H1 (cell line): ENCODE measurements at regions not wholly inside any gene's neighbourhood (a gene's known extent, or its start where the extent isn't known, plus 50 kb on each side); places are given as distances from the start of the nearest gene placed in this dataset.

Source experiments
- CTCF ChIA-PET: fragments of 300-600 bp; sonication (Branson Sonifier 250); formaldehyde crosslinking; loops from one replicate; lab custom pipeline; 2021; ENCODE audit not compliant: partially characterized antibody; lab: Charles Lee
- POLR2A ChIA-PET: fragments of 300-600 bp; sonication (Branson Sonifier 250); formaldehyde crosslinking; loops from one replicate; lab custom pipeline; 2021; ENCODE audit warnings: inconsistent platforms; ENCODE audit not compliant: partially characterized antibody; lab: Charles Lee
- DNase-seq, 2 experiments: peaks; one replicate each; pipeline versions ENCODE4 v3.0.0 to v3.0.0-alpha.2; 2010 to 2022; ENCODE audit warnings: low spot score in 2 of 2, low read depth in 1 of 2, mixed read lengths in 1 of 2
- FAIRE-seq: peaks from 2 replicates; lab custom pipeline; 2011; peaks lifted over from hg19 to GRCh38; lab: Jason Lieb, UNC
- H2AFZ ChIP-seq: 2 replicates; pipeline ENCODE4 v1.8.1; 2012; ENCODE audit warnings: low read length, inconsistent platforms
- H2AK5ac ChIP-seq: 2 replicates; pipeline ENCODE4 v1.6.1; 2013; ENCODE audit warnings: low read depth, low read length
- H2BK120ac ChIP-seq: replicated peaks from 2 replicates; pipeline ENCODE3; 2013; ENCODE audit warnings: low read depth, low read length, inconsistent platforms
- H2BK12ac ChIP-seq: 2 replicates; pipeline ENCODE4 v1.6.1; 2013; ENCODE audit warnings: low read depth, low read length
- H2BK15ac ChIP-seq: 2 replicates; pipeline ENCODE4 v1.6.1; 2013; ENCODE audit warnings: low read length
- H2BK20ac ChIP-seq: 2 replicates; pipeline ENCODE4 v1.6.1; 2013; ENCODE audit warnings: low read length
- H2BK5ac ChIP-seq: 2 replicates; pipeline ENCODE4 v1.6.1; 2013; ENCODE audit warnings: low read depth, low read length
- H3K14ac ChIP-seq: 2 replicates; pipeline ENCODE4 v1.6.1; 2013; ENCODE audit warnings: inconsistent platforms; ENCODE audit not compliant: insufficient read length
- H3K18ac ChIP-seq: 2 replicates; pipeline ENCODE4 v1.6.1; 2013; ENCODE audit warnings: low read length; ENCODE audit errors: extremely low read depth
- H3K23ac ChIP-seq: 2 replicates; pipeline ENCODE4 v1.6.1; 2013; ENCODE audit warnings: inconsistent platforms; ENCODE audit not compliant: insufficient read length
- H3K23me2 ChIP-seq: 2 replicates; pipeline ENCODE4 v1.6.1; 2013; ENCODE audit warnings: low read depth, low read length
- H3K27ac ChIP-seq: 2 replicates; pipeline ENCODE4 v1.6.1; 2011; ENCODE audit warnings: low read depth, low read length, inconsistent platforms
- H3K27me3 ChIP-seq, 4 experiments: replicated peaks in 1 of 4; 1 replicate in 1 of 4; 2 replicates in 3 of 4; pipeline versions ENCODE4 v1.6.1 to v1.8.1; 2011 to 2013; ENCODE audit warnings: low read length in 3 of 4, mild to moderate bottlenecking in 3 of 4, inconsistent platforms in 2 of 4, mixed read lengths in 2 of 4, moderate library complexity in 1 of 4; ENCODE audit not compliant: control insufficient read depth in 3 of 4, insufficient read depth in 3 of 4; ENCODE audit errors: extremely low read depth in 1 of 4
- H3K36me3 ChIP-seq, 4 experiments: 2 replicates each; pipeline versions ENCODE4 v1.6.1 to v1.8.1; 2011 to 2013; ENCODE audit warnings: mild to moderate bottlenecking in 4 of 4, low read length in 3 of 4, moderate library complexity in 2 of 4, control low read depth in 1 of 4, inconsistent platforms in 1 of 4; ENCODE audit not compliant: insufficient read depth in 4 of 4, control insufficient read depth in 2 of 4
- H3K4ac ChIP-seq: replicated peaks from 2 replicates; pipeline ENCODE3; 2013; ENCODE audit warnings: low read length, low read depth, mixed read lengths, inconsistent platforms; ENCODE audit not compliant: insufficient read length
- H3K4me1 ChIP-seq, 4 experiments: replicated peaks in 1 of 4; 1 replicate in 1 of 4; 2 replicates in 3 of 4; pipeline versions ENCODE4 v1.6.1 to v1.8.1; 2011 to 2013; ENCODE audit warnings: low read length in 3 of 4, inconsistent platforms in 2 of 4, mixed read lengths in 1 of 4; ENCODE audit not compliant: insufficient read depth in 4 of 4, control insufficient read depth in 3 of 4
- H3K4me2 ChIP-seq, 2 experiments: 2 replicates each; pipeline versions ENCODE4 v1.6.1 to v1.8.1; 2011 to 2013; ENCODE audit warnings: low read depth in 2 of 2, low read length in 2 of 2, control low read depth in 1 of 2, inconsistent platforms in 1 of 2, mild to moderate bottlenecking in 1 of 2; ENCODE audit not compliant: insufficient read depth in 1 of 2
- H3K4me3 ChIP-seq, 4 experiments: fragments of 200-600, 300-600 bp in 1 of 4; sonication (generic), shearing (Covaris generic), sonication (Bioruptor Twin) in 1 of 4; 2 replicates each; pipeline versions ENCODE4 v1.5.1 to v1.8.1; 2011 to 2016; ENCODE audit warnings: low read length in 4 of 4, low read depth in 3 of 4, control low read depth in 2 of 4, inconsistent platforms in 2 of 4, mild to moderate bottlenecking in 2 of 4, mixed read lengths in 1 of 4, moderate library complexity in 1 of 4; ENCODE audit not compliant: insufficient read depth in 2 of 4; ENCODE audit errors: extremely low read depth in 1 of 4
- H3K56ac ChIP-seq: replicated peaks from 2 replicates; pipeline ENCODE3; 2013; ENCODE audit warnings: low read depth, mild to moderate bottlenecking, mixed read lengths, low read length, inconsistent platforms; ENCODE audit not compliant: insufficient read length
- H3K79me1 ChIP-seq: 2 replicates; pipeline ENCODE4 v1.6.1; 2013; ENCODE audit warnings: low read depth, low read length, control low read depth
- H3K79me2 ChIP-seq, 2 experiments: 2 replicates each; pipeline versions ENCODE4 v1.6.1 to v1.8.1; 2012 to 2013; ENCODE audit warnings: low read length in 2 of 2, mild to moderate bottlenecking in 2 of 2, inconsistent platforms in 1 of 2; ENCODE audit not compliant: insufficient read depth in 2 of 2, control insufficient read depth in 1 of 2
- H3K9ac ChIP-seq, 4 experiments: replicated peaks in 1 of 4; 1 replicate in 1 of 4; 2 replicates in 3 of 4; pipeline versions ENCODE4 v1.6.1 to v1.8.1; 2011 to 2013; ENCODE audit warnings: low read depth in 3 of 4, low read length in 3 of 4, control low read depth in 2 of 4, mild to moderate bottlenecking in 2 of 4, moderate library complexity in 2 of 4, inconsistent platforms in 1 of 4; ENCODE audit errors: extremely low read depth in 1 of 4
- H3K9me3 ChIP-seq, 2 experiments: 2 replicates each; pipeline versions ENCODE4 v1.6.1 to v1.8.1; 2012 to 2013; ENCODE audit warnings: mild to moderate bottlenecking in 2 of 2, moderate library complexity in 2 of 2, control low read depth in 1 of 2, inconsistent platforms in 1 of 2, low read depth in 1 of 2, low read length in 1 of 2, mixed read lengths in 1 of 2; ENCODE audit not compliant: insufficient read depth in 2 of 2
- H4K20me1 ChIP-seq, 2 experiments: replicated peaks in 1 of 2; 2 replicates each; pipeline versions ENCODE3 to v1.8.1; 2011 to 2013; ENCODE audit warnings: inconsistent platforms in 2 of 2, low read length in 2 of 2, mild to moderate bottlenecking in 1 of 2; ENCODE audit not compliant: insufficient read depth in 2 of 2, control insufficient read depth in 1 of 2
- H4K5ac ChIP-seq: 2 replicates; pipeline ENCODE4 v1.6.1; 2013; ENCODE audit warnings: low read length, low read depth, mixed read lengths, inconsistent platforms; ENCODE audit not compliant: insufficient read length
- H4K8ac ChIP-seq: 2 replicates; pipeline ENCODE4 v1.8.0; 2013; ENCODE audit warnings: mild to moderate bottlenecking, moderate library complexity, low read length, inconsistent platforms; ENCODE audit not compliant: insufficient read depth; ENCODE audit errors: extremely low read depth
- H4K91ac ChIP-seq: replicated peaks from 2 replicates; pipeline ENCODE3; 2013; ENCODE audit warnings: low read length, mixed read lengths, inconsistent platforms; ENCODE audit not compliant: insufficient read length
- NANOG ChIP-seq: IDR thresholded peaks from 2 replicates; pipeline ENCODE4 v1.6.1; 2011; ENCODE audit warnings: low read length, low read depth, mild to moderate bottlenecking, inconsistent platforms; ENCODE audit not compliant: insufficient read depth, poor library complexity, severe bottlenecking
- POU5F1 ChIP-seq: IDR thresholded peaks from 2 replicates; pipeline ENCODE4 v1.6.1; 2011; ENCODE audit warnings: low read depth, mild to moderate bottlenecking, low read length, moderate library complexity
- RBBP5 ChIP-seq: IDR thresholded peaks from 2 replicates; pipeline ENCODE4 v1.7.1; 2012; ENCODE audit warnings: low read depth, mild to moderate bottlenecking, inconsistent platforms, low read length, moderate library complexity, borderline replicate concordance
- TEAD4 ChIP-seq: IDR thresholded peaks from 2 replicates; pipeline ENCODE4 v1.6.1; 2012; ENCODE audit warnings: low read depth, low read length, inconsistent platforms, mixed read lengths
- WGBS, 2 experiments: shearing (Covaris generic) in 1 of 2; methylation state at CpG; one replicate each; pipeline versions ENCODE4 v1.1.6 to v1.1.7; 2013 to 2015; ENCODE audit warnings: low lambda C conversion rate in 2 of 2, mixed read lengths in 2 of 2, inconsistent platforms in 1 of 2, low coverage in 1 of 2, missing lambda C conversion rate in 1 of 2; ENCODE audit not compliant: insufficient replicate concordance in 2 of 2, insufficient coverage in 1 of 2, insufficient read length in 1 of 2; ENCODE audit errors: extremely low coverage in 1 of 2, missing lambda C conversion rate in 1 of 2; 5-methylcytosine and 5-hydroxymethylcytosine counted together

DNA sequence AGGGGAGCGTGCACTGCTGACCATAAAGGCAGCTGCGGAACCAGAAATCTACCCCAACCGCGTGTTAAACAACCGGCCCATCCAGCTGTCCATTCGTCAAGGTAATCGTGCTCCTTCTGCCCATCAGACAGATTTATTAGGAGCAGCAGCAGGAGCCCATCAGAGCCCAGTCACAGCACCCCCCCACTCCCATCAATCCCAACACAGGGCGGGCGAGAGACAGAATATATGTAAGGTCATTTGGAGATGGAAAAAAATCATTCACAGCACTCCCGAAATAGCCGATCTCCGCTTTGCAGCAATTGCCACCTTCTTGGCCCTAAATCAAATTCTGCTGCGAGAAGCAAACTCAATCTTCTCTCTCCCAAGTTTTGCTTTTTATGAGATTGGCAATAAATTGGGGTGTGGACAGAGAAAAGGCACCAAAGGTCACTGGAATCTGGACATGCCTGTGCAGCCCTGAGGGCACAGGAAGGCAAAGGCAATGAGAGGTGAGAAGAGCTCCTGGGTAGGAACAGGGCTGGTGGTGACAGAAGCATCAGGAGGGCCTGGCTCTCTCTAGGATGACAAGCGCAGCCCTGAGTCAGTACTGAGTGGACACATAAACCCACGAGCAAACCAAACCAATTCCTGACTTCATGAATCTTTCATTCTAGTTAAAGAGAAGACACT is 145.0 kb upstream of the ZMIZ1 start:
- Histone ChIP-seq H3K14ac (no peak overlapping the region), H2BK20ac (0 out of 2 replicates have a peak overlapping the region, but pooled peaks have one; percentile 57), H3K9ac (no peak overlapping the region), H2BK15ac (0 out of 2 replicates have a peak overlapping the region, but pooled peaks have one; percentile 16), H4K8ac (no peak overlapping the region), H2AK5ac (no peak overlapping the region), H3K23ac (no peak overlapping the region), H2BK12ac (0 out of 2 replicates have a peak overlapping the region, but pooled peaks have one; percentile 27), H4K20me1 (peaks cover 0 to 2% of the 10 kb centered on the region in 2 experiments), H3K18ac (0 out of 2 replicates have a peak overlapping the region, but pooled peaks have one; percentile 51), H3K4ac (no peak overlapping the region), H3K4me2 (peak overlapping the region in 1 of 2 experiments; percentile 32; a peak in 1 of 4 replicates), H3K36me3 (no peaks in the 10 kb centered on the region), H4K5ac (no peak overlapping the region), H2BK120ac (no peak overlapping the region), H3K79me2 (no peaks in the 10 kb centered on the region), H3K79me1 (no peaks in the 10 kb centered on the region), H3K4me1 (peaks cover 0 to 8% (median 4%) of the 10 kb centered on the region in 4 experiments; a peak in 4 of 7 replicates), H3K27me3 (no peaks in the 10 kb centered on the region; a peak in 1 of 7 replicates), H3K27ac (no peak overlapping the region), H3K23me2 (no peaks in the 10 kb centered on the region; the same call in 1 of the 2 replicates), H3K56ac (no peak overlapping the region), H3K4me3 (no peak overlapping the region), H2AFZ (peak overlapping the region; percentile 24), H4K91ac (no peak overlapping the region), H2BK5ac (peak overlapping the region; percentile 35; the same call in 1 of the 2 replicates), H3K9me3 (no peaks in the 10 kb centered on the region)
- ChIA-PET CTCF (interaction anchor here (1.2 to 2.0 kb wide), 2 partner anchors 30 to 61 kb away, joined by 3 to 6 read pairs; no protein-coding TSS in a partner anchor), POLR2A (no interaction called here)
- FAIRE-seq (no peak), DNase-seq (no peak)
- TF ChIP-seq NANOG (no peak), POU5F1 (no peak), TEAD4 (no peak), RBBP5 (no peak)
- WGBS, 2 experiments: 90% methylated on average over 15 of the region's 15 CpGs; no CpG with 5 or more reads in 1 of the 2 experiments
